TTC549 (cell line): ENCODE measurements at regions not wholly inside any gene's neighbourhood (a gene's known extent, or its start where the extent isn't known, plus 50 kb on each side); places are given as distances from the start of the nearest gene placed in this dataset.
"Not testable (repeated sequence)": the region's sequence is repeated elsewhere in the genome, so short reads cannot be mapped to it uniquely, and the experiment has no call there.

Source experiments
- FAIRE-seq: peaks from 2 replicates; lab custom pipeline; 2012; peaks lifted over from hg19 to GRCh38; lab: Jason Lieb, UNC

- FAIRE-seq, result not testable (repeated sequence)
Observed at GRCh38 chr4:52157071-52157470, 106.0 kb downstream of the SPATA18 start.

GRCh38 chr4:52157641-52158316 lies 106.7 kb downstream of the SPATA18 start:
- FAIRE-seq, result no peak

- FAIRE-seq, result no peak
Observed at GRCh38 chr4:52160859-52161258, 109.8 kb downstream of the SPATA18 start.

DNA sequence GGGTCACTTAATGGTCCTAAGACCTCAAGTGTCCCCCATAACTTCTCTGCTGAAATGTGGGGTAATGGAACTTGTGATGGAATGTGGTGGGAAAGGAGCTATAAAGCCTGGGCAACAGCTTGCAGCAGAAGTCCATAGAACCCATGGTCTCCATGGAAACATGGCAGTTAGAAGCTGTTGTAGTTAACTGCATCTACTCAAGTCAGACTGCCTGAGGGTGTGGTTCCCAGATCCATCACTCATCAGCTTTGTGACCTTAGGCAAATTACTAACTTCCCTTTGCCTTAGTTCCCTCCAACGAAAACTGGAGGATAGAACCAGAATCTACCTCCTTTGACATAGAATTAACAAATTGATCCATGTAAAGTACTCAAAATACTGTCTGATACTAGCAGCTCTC lies 113.0 kb downstream of the SPATA18 start:
- no peak for FAIRE-seq

DNA sequence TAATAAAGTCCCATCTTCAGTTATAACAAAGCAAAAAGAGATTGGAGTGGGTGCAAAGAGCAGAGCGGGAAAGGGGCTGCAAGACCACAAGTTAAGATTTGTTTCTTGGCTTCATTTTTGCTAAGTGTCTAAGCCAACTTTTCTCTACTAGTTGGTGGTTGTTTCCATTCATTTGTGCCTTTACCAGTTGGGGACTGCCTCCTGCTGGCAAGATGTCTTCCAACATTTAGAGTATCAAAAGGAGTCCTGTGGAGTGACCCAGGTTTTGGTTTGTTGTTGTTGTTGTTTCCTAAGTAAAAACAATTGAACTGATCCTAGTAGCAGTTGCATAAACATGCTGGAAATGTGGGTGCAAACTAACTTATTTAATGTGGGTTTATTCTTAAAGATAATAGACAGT lies 121.1 kb downstream of the SPATA18 start:
- no peak for FAIRE-seq

DNA sequence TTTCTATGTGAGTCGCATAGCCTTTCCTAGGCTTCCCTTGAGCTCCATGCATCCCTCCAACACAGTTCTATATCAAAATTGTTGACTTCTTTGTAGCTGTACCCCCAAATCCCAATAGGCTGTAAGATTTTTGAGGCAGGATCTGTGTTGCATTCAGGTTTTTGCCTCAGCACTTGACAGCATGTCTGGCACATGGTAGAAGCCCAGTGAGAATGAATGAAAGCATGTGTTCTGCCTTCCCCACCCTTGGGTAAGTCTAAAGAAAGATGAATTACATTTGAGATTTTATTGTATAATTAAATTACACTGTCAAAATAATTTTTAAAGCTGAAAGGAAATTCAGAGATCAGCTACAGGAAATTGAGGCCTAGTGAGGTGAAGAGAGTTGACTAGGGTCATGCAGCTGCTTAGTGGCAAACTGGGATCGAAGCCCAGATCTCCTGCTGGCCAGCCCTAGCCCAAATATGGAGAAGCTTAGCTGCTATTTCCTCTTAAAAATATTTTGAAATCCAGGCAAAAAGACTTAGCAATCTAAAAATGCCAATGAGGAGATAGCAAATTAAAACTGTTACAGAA lies 122.5 kb downstream of the SPATA18 start:
- FAIRE-seq, result no peak

DNA sequence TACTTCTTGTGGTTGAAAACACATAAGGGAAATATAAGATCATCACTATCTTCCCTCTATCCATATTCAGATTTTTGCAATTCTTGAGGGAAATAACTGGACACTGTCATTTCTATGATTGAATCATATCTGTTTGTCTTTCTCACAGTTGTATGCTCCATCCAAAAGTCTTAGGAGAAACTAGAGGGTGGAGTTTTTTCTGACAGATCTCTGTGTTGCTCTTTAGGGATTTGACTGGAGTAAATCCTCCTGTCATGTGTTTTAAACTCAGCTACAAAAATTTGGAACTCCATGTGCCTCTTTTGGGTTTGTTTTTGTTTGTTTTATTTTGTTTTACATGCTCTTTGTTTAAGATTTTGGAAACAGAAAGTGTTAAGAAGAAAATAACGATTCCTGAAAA lies 136.5 kb downstream of the SPATA18 start:
- FAIRE-seq, result no peak

DNA sequence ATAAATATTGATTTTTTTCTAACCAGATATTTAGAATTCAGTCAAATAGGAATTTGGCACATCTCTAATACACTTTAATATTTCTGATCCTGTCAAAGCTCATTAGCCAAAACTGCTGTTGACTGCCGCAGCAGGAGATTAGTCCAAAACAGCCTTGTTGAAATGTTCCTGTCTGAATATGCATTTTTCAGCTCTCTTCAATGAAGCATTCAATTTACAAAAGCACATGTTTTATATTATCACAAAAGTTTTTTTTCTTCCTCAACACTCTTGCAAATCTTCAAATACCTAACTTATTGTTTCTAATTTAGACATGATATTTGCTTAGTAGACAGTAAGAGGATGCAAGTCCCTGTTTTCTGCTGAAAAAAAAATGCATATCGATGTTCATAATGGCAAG lies 140.9 kb downstream of the SPATA18 start:
- no peak for FAIRE-seq

DNA sequence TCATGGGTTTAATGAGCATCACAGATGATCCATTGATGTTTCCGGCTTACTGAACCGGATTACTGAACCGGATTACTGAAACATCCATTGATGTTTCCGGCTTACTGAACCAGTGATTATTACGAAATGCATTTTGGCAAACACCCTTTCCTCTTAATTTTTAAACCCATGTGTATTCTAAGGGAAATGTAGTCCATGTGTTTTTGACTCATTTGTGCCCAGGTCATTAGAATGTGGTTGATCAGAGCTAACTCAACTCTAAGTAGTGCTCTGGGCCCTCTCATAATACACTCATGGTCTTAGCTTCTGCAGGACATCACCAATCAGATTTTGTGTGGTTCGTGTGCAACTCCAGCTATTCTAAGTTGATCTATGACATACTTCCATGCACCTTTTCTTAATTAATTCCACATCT lies 141.6 kb downstream of the SPATA18 start:
- no peak for FAIRE-seq

- FAIRE-seq, result no peak
Observed at GRCh38 chr4:52195869-52196268, 144.8 kb downstream of the SPATA18 start.

GRCh38 chr4:52196606-52197130 lies 145.6 kb downstream of the SPATA18 start:
- no peak for FAIRE-seq

DNA sequence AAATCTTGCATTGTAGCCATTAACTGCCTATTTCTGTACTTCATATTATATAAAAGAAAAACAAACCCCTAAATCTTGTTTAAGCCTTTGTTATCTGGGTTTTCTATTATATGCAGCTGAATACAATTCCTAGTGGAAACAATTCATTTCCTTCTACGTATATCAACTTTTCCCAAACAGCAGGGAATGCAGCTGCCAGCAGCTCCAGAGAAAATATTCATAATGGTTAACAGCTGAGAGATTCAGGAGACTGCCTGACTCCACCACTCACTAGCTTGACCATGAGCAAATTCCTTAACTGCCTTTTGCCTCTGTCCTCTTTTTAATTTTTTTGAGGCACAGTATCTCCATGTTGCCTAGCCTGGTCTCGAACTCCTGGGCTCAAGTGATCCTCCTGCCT lies 146.2 kb downstream of the SPATA18 start:
- FAIRE-seq, result no peak

GRCh38 chr4:52198294-52198693 lies 147.2 kb downstream of the SPATA18 start:
- no peak for FAIRE-seq

DNA sequence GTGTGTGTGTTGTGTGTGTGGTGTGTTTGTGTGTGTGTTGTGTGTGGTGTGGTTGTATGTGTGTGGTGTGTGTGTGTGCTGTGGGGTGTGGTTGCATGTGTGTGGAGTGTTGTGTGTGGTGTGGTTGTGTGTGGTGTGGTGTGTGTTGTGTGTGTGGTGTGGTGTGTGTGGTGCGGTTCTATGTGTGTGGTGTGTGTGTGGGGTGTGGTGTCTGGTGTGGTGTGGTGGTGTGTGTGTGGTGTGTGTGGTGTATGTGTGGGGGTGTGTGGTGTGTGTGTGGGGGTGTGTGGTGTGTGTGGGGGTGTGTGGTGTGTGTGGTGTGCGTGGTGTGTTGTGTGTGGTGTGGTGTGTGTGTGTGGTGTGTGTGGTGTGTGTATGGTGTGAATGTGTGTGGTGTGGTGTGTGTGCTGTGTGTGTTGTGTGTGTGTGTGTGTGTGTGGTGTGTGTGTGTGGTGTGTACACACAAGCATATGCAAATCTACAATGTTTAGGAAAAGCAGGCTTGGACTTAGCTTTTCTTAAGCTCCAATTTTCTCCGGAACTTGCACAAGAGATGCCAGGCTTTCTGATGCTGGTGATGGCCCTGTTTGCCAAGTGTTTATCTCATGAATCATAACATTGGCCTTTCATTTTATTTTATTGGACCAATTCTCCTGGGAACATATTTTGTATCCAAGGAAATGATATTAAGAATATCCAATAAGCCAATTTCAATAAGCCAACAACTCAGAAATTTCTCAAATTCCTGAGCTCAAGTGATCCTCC lies 148.7 kb downstream of the SPATA18 start:
- FAIRE-seq, result no peak

GRCh38 chr4:52200339-52200725 lies 149.2 kb downstream of the SPATA18 start:
- FAIRE-seq, result no peak

GRCh38 chr4:52201715-52202114 lies 150.6 kb downstream of the SPATA18 start:
- FAIRE-seq, result no peak

DNA sequence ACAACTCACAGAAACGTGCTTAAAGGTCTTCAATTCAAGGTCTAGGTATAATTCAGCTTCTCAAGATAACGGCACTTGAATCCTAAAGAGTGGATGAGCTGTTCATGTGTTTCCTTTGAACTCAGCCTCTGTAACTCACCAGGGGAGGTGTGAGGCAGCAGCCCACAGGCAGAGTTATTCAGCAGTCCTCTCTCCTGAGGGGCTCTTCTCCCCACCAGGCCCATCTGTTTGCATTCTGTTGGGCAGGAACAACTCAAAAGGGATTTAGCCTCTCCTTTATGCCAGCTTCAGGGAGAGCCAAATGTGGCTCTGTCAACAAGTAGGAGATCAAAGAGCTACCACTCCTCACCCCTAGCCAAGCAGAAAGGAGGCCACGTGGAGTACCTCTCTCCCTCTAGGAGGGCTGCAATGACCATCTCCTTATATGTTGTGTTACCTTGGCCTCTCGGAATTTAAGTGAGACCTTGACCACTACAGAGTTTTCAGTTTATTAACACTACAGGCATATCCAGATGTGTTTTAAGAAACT lies 151.2 kb downstream of the SPATA18 start:
- no peak for FAIRE-seq

DNA sequence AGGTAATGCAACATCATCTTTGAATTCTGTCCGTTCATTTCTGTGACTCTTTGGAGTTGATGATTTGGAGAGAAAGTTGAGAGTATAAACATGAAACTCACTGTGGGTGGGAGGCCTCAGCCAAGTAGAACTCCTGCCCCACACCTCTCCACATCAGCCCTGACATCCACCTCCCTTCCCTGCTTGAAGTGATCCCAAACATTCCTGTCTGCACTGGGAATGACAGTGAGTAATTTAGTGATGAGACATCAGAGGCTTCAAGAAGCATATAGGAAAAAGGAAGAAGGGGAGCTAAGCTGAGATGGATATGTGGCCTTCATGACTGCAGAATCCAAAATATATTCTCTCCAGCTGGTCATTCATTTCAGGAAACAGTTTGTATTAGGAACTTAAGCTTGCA lies 151.8 kb downstream of the SPATA18 start:
- no peak for FAIRE-seq

DNA sequence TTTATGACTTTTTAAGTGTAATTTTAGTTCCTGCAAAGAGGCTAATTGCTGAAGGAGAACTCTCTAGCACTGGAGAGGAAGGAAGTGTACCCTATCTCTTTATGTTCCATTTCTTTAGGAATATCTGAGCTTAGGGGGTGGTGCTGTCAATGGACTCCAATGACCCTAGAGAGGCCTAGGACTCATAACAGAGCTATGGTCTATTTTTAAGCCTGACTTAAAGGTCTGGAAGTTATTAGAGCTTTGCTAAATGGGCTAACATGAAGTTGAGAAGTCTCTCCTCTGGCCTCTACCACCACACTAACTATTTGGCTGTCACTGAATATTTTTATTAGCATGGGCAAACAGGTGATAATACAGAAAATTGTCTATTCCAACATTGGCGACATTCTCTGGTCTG lies 152.2 kb downstream of the SPATA18 start:
- FAIRE-seq, result no peak

DNA sequence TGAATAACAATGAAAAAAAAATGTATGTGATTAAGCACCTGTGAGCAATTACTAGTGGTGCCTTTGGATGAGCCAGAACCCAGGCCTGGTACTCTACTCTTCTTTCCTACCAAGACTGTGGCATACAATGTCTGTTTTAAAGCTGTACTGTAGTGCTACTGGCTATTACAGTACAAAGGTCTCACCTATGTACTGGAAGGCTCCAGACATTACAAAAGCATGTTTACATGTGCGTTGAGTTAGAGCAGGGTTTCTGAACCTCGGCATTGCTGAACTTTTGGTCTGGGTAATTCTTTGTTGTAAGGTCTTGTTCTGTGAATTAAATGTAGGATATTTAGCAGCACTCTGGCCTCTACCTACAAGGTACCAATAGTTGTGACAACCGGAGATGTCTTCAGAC lies 153.8 kb downstream of the SPATA18 start:
- no peak for FAIRE-seq

- FAIRE-seq, result not testable (repeated sequence)
Observed at GRCh38 chr4:52207146-52207545, 156.0 kb downstream of the SPATA18 start.

GRCh38 chr4:52212702-52213101 lies 161.6 kb downstream of the SPATA18 start:
- FAIRE-seq, result no peak

GRCh38 chr4:52231526-52231925 lies 180.4 kb downstream of the SPATA18 start:
- no peak for FAIRE-seq
